GM20000 (cell line): ENCODE measurements at regions not wholly inside any gene's neighbourhood (a gene's known extent, or its start where the extent isn't known, plus 50 kb on each side); places are given as distances from the start of the nearest gene placed in this dataset.

Source experiments
- DNase-seq: peaks from one replicate; pipeline ENCODE4 v3.0.0; 2012; ENCODE audit warnings: low spot score
- CTCF ChIP-seq: IDR thresholded peaks from 2 replicates; pipeline ENCODE4 v1.5.1; 2012; ENCODE audit warnings: mild to moderate bottlenecking, control low read depth; ENCODE audit errors: extremely low read depth, missing control alignments

GRCh38 chr3:30130391-30130790, 476.0 kb upstream of the TGFBR2 start:
- no peak for DNase-seq
- TF ChIP-seq CTCF = no peak

- no peak for DNase-seq
- no peak for TF ChIP-seq CTCF
These were observed 475.2 kb upstream of the TGFBR2 start for GRCh38 chr3:30131191-30131590.

- no peak for DNase-seq
- no peak for TF ChIP-seq CTCF
These were observed 471.2 kb upstream of the TGFBR2 start for GRCh38 chr3:30135190-30135589.

GRCh38 chr3:30139283-30139682, 467.1 kb upstream of the TGFBR2 start:
- TF ChIP-seq CTCF = no peak

GRCh38 chr3:30140356-30141075, 465.9 kb upstream of the TGFBR2 start:
- DNase-seq = no peak
- TF ChIP-seq CTCF = no peak

More at GRCh38 chr3:30139283-30139682, 467.1 kb upstream of the TGFBR2 start:
- DNase-seq = no peak

DNA sequence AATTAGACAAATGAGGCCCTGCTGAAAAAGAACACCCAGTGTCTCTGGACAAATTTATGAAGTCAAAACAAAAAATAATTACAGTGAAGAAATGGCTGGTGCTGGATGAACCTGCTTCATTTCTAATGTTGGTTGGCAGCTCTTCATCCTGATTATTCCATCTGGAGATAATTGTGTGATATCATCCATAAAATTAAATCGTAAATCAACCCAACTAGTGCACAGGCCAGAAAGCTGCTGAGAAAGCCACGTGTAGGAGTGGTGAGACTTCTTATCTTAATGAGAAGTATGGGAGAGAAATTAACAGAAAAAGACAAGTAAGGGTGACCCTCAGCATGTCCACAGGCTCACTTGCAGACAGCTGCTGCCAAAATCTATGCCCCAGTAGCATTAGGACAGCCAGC, 465.2 kb upstream of the TGFBR2 start:
- TF ChIP-seq CTCF = no peak
- no peak for DNase-seq

- TF ChIP-seq CTCF = no peak
- DNase-seq = no peak
These were observed 464.5 kb upstream of the TGFBR2 start for GRCh38 chr3:30141927-30142326.
